ENCODE measurements at regions not wholly inside any gene's neighbourhood (a gene's known extent, or its start where the extent isn't known, plus 50 kb on each side); places are given as distances from the start of the nearest gene placed in this dataset.

DNA sequence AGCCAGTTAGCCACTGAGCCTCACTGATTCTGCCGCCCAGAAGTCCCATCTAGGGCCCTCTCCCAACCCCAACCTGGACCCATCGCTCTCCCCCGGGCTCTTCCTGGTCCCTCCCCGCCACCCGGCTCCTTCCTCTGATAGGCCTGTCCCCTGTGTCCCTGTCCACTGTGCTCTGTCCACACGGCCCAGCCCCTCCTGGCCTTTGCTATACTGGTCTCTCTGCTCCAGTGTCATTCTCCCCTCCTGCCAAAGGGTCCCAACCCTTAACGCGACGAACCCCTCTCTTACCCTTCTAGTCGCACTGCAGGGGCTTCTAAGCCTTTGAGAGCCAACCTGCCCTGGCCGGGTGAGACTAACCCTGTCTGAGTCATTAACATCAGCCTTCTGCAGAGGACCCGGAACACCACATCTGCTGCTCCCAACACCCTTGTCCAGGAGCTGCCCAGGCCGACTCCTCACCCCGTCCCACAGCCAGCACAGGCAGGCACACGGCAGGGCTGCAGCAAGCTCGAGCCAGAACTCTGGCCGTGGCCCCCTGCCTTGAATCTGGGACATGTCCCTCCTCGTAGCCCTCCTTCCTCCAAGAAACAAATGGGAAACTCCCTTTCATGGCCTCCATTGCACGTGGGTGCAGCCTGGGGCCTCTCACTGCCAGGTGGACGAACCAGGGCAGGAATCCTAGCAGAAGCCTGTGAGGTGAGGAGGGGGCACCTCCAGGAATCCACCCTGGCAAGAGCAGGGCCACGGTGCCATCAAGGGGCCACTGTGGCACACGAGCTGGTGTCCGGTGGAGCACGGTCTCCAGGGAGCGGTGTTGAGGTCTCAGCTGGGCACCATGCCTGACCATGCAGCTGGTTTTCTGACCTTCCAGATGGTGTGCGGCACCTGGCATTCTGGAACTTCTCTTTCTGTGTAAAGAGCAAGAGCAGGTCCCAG lies 140.9 kb upstream of the IQSEC1 start:
- DNase-seq (ENCODE audit: low spot score, unreplicated experiment), result no peak
- Mint-ChIP-seq H3K27ac (no peak overlapping the region), H3K27me3 (peaks cover 6% of the 10 kb centered on the region), H3K36me3 (ENCODE audit: insufficient read depth) (no peaks in the 10 kb centered on the region), H3K4me1 (ENCODE audit: low read depth) (no peaks in the 10 kb centered on the region), H3K9me3 (ENCODE audit: low read depth) (no peaks in the 10 kb centered on the region), H3K4me3 (ENCODE audit: low read depth) (no peak overlapping the region)
- TF ChIP-seq CTCF (IDR thresholded peaks at IDR 0.05; ENCODE audit: unreplicated experiment), result no peak

- no peak overlapping the region for H3K4me3 Mint-ChIP-seq (ENCODE audit: low read depth)
- TF ChIP-seq CTCF (IDR thresholded peaks at IDR 0.05; ENCODE audit: unreplicated experiment), result no peak
These were observed 140.3 kb upstream of the IQSEC1 start for GRCh38 chr3:13213490-13213889.

DNA sequence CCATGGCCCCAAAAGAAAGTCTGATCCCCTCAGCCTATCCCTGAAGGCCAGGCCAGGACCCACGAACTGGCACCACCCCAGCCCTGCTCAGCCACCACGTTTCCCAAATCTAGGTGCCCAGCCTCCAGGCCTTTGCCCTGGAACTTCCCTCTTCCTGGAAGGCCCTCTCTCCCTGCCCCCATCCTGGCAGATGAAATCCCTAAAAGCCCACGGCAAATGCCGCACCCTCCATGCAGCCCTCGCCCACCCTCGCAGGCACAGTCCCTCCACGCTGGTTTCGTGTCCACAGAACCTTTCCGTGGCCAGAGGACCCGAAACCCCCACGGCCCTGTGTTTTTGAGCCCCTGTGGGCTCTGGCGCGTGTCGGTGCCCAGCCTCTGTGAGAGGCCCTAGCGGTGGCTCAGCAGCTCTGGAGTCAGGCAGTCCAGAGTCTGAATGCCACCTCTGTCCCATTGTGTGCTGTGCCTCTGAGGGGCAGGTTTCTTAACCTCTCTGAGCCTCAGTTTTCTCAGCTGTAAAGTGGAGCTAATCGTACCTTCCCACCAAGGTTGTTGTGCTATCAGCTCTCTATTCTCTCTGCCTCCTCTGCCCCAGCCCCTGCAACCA lies 138.5 kb upstream of the IQSEC1 start:
- H3K4me3 Mint-ChIP-seq (ENCODE audit: low read depth), result no peak overlapping the region
- no peaks in the 10 kb centered on the region for H3K9me3 Mint-ChIP-seq (ENCODE audit: low read depth)
- DNase-seq (ENCODE audit: low spot score, unreplicated experiment), result no peak
- no peaks in the 10 kb centered on the region for H3K36me3 Mint-ChIP-seq (ENCODE audit: insufficient read depth)
- H3K4me1 Mint-ChIP-seq (ENCODE audit: low read depth), result no peaks in the 10 kb centered on the region
- H3K27me3 Mint-ChIP-seq, result peaks cover 18% of the 10 kb centered on the region
- TF ChIP-seq CTCF (IDR thresholded peaks at IDR 0.05; ENCODE audit: unreplicated experiment), result no peak
- H3K27ac Mint-ChIP-seq, result no peak overlapping the region

More at GRCh38 chr3:13213490-13213889, 140.3 kb upstream of the IQSEC1 start:
- Mint-ChIP-seq H3K9me3 (ENCODE audit: low read depth) (no peaks in the 10 kb centered on the region), H3K4me1 (ENCODE audit: low read depth) (no peaks in the 10 kb centered on the region), H3K27ac (no peak overlapping the region), H3K27me3 (peaks cover 6% of the 10 kb centered on the region), H3K36me3 (ENCODE audit: insufficient read depth) (no peaks in the 10 kb centered on the region)
- no peak for DNase-seq (ENCODE audit: low spot score, unreplicated experiment)

GRCh38 chr3:13210221-13210975 lies 137.2 kb upstream of the IQSEC1 start:
- no peak for TF ChIP-seq CTCF (IDR thresholded peaks at IDR 0.05; ENCODE audit: unreplicated experiment)

GRCh38 chr3:13209634-13209997 lies 136.4 kb upstream of the IQSEC1 start:
- TF ChIP-seq CTCF (IDR thresholded peaks at IDR 0.05; ENCODE audit: unreplicated experiment), result no peak
- DNase-seq (ENCODE audit: low spot score, unreplicated experiment), result no peak
- peaks cover 21% of the 10 kb centered on the region for H3K27me3 Mint-ChIP-seq
- no peak overlapping the region for H3K4me3 Mint-ChIP-seq (ENCODE audit: low read depth)
- H3K9me3 Mint-ChIP-seq (ENCODE audit: low read depth), result no peaks in the 10 kb centered on the region
- no peak overlapping the region for H3K27ac Mint-ChIP-seq
- no peaks in the 10 kb centered on the region for H3K4me1 Mint-ChIP-seq (ENCODE audit: low read depth)
- no peaks in the 10 kb centered on the region for H3K36me3 Mint-ChIP-seq (ENCODE audit: insufficient read depth)

More at GRCh38 chr3:13210221-13210975, 137.2 kb upstream of the IQSEC1 start:
- no peaks in the 10 kb centered on the region for H3K36me3 Mint-ChIP-seq (ENCODE audit: insufficient read depth)
- no peak overlapping the region for H3K27ac Mint-ChIP-seq
- H3K9me3 Mint-ChIP-seq (ENCODE audit: low read depth), result no peaks in the 10 kb centered on the region
- DNase-seq (ENCODE audit: low spot score, unreplicated experiment), result no peak
- H3K4me1 Mint-ChIP-seq (ENCODE audit: low read depth), result no peaks in the 10 kb centered on the region
- H3K4me3 Mint-ChIP-seq (ENCODE audit: low read depth), result no peak overlapping the region
- H3K27me3 Mint-ChIP-seq, result peaks cover 18% of the 10 kb centered on the region
